ENCODE measurements at regions not wholly inside any gene's neighbourhood (a gene's known extent, or its start where the extent isn't known, plus 50 kb on each side); places are given as distances from the start of the nearest gene placed in this dataset.

GRCh38 chr6:40181367-40181766 lies 247.1 kb upstream of the MOCS1 start (continued):
- TF ChIP-seq CHD4 (IDR thresholded peaks at IDR 0.05; ENCODE audit: borderline replicate concordance, low read length) (no peak), USF2 (IDR thresholded peaks at IDR 0.05; ENCODE audit: low read depth, low read length) (no peak), USF2 (CRISPR knock-in tag; IDR thresholded peaks at IDR 0.05; ENCODE audit: borderline replicate concordance) (no peak), AHR (CRISPR knock-in tag; IDR thresholded peaks at IDR 0.05) (no peak), TRAFD1 (CRISPR knock-in tag; IDR thresholded peaks at IDR 0.05; ENCODE audit: borderline replicate concordance) (no peak)

- Histone ChIP-seq H3K27me3 (ENCODE audit: control insufficient read depth in 1 of 2, insufficient read depth in 2 of 2, low read length in 2 of 2) (no peaks in the 10 kb centered on the region), H3K4me2 (ENCODE audit: low read depth, low read length) (no peak overlapping the region), H3K9ac (ENCODE audit: insufficient read depth, low read depth, low read length) (no peak overlapping the region), H2AFZ (ENCODE audit: low read length) (no peak overlapping the region), H3K4me1 (ENCODE audit: insufficient read depth, low read length) (no peaks in the 10 kb centered on the region), H3K4me3 (replicated peaks in 1 of 3; ENCODE audit: insufficient read depth in 1 of 3, low read depth in 2 of 3, low read length in 3 of 3) (no peak overlapping the region), H3K36me3 (replicated peaks in 1 of 2; ENCODE audit: control insufficient read depth in 1 of 2, insufficient read depth in 2 of 2, low read length in 2 of 2) (no peaks in the 10 kb centered on the region), H4K20me1 (ENCODE audit: insufficient read depth, low read length) (no peaks in the 10 kb centered on the region), H3K9me3 (ENCODE audit: low read length) (peaks cover 56% of the 10 kb centered on the region), H3K27ac (ENCODE audit: extremely low read length, insufficient read depth, low read length) (no peak overlapping the region), H3K79me2 (ENCODE audit: insufficient read depth, low read length) (no peaks in the 10 kb centered on the region)
- CTCF ChIA-PET (ENCODE audit: low intra/inter-chr PET ratio, low total read pairs), result no interaction called here
- POLR2A ChIA-PET, result no interaction called here
- intact Hi-C loops (cut with micrococcal nuclease; ENCODE audit: unreplicated experiment), result no loop called here
- DNase-seq (ENCODE audit: low spot score) (no peak), ATAC-seq (no peak), FAIRE-seq (no peak)
- no TSS peak for BruUV-seq (replicated peaks)
- in situ Hi-C loops (cut with HindIII; ENCODE audit: extremely low pct_ligation_motif_present, low pct_unique_long_range_greater_than_20kb), result no loop called here
- WGBS (ENCODE audit: low lambda C conversion rate), result 4% methylated on average over 3 of the region's 3 CpGs
- TF ChIP-seq NFAT5 (CRISPR knock-in tag; IDR thresholded peaks at IDR 0.05) (no peak), ZNF296 (CRISPR knock-in tag; conservative IDR thresholded peaks at IDR 0.05) (no peak), ZNF788 (CRISPR knock-in tag; IDR thresholded peaks at IDR 0.05; ENCODE audit: borderline replicate concordance) (no peak), MYPOP (CRISPR knock-in tag; IDR thresholded peaks at IDR 0.05) (no peak), KDM1A (CRISPR knock-in tag; IDR thresholded peaks at IDR 0.05) (no peak), MTERF4 (CRISPR knock-in tag; IDR thresholded peaks at IDR 0.05) (no peak), SMARCC2 (IDR thresholded peaks at IDR 0.05) (no peak), HNRNPH1 (optimal IDR thresholded peaks at IDR 0.05; ENCODE audit: low read depth, low read length) (no peak)
Measured at GRCh38 chr6:40180271-40180670, 246.0 kb upstream of the MOCS1 start.
